GM19395 (cell line): ENCODE measurements at regions not wholly inside any gene's neighbourhood (a gene's known extent, or its start where the extent isn't known, plus 50 kb on each side); places are given as distances from the start of the nearest gene placed in this dataset.

Source experiments
- ATAC-seq: cut with Tn5 transposase; IDR thresholded peaks from one replicate; pipeline ENCODE4 v1.9.1; 2021; ENCODE audit warnings: mild to moderate bottlenecking, moderate library complexity; ENCODE audit not compliant: unreplicated experiment

DNA sequence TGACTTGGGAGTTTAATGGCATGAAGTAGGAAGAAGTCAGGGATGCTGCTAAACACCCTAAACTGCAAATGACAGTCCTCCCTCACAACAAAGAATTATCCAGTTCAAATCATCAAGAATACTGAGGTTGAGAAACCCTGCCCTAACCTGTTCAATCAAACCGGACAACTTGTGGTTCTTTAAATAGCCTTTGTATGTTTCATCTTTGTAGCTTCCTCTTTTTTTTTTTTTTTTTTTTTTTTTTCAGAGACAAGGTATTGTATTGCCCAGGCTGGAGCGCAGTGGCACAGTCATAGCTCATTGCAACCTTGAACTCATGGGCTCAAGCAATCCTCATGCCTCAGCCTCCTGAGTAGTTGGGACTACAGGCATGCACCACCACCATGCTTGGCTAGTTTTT, 52.5 kb upstream of the TTC29 start:
- no peak for ATAC-seq

- ATAC-seq: no peak
Observed at GRCh38 chr4:147003956-147004809, 58.5 kb upstream of the TTC29 start.

DNA sequence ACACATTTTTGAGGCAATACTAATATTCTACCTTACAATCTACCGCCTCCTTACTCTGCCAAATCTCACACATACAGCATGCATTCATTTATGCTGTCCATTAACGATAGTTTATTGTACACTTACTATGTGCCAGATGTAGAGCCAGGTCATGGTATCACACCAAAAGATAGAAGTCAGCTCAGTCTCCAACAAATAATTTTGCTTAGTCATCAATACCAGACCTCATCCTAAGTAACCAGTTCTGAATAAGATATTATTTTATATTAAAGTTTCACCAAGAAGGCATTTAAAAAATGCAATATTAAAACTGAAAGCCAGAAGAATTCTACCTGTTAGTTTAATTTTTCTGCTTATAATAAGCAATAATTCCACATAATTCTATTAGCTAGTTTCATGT, 60.6 kb upstream of the TTC29 start:
- no peak for ATAC-seq

GRCh38 chr4:147009875-147010274, 64.2 kb upstream of the TTC29 start:
- ATAC-seq: no peak

DNA sequence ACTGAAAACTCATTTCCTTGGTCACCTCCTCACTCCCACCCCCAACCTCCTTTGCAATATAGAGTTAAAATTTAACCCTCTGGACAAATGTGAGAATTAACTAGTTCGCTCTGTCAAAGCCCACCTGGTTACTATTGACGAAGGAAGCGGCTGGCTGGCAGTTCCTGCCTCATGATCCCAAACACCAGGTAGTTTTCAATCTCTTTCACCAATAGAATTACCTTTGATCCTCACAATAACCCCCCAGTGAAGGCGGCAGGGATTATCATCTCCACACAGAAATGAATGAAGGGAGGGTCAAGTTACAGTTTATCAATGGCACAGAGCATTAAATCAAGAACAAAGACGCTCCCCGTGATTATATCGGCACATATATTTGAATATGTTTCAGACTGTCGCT, 65.7 kb upstream of the TTC29 start:
- no peak for ATAC-seq

DNA sequence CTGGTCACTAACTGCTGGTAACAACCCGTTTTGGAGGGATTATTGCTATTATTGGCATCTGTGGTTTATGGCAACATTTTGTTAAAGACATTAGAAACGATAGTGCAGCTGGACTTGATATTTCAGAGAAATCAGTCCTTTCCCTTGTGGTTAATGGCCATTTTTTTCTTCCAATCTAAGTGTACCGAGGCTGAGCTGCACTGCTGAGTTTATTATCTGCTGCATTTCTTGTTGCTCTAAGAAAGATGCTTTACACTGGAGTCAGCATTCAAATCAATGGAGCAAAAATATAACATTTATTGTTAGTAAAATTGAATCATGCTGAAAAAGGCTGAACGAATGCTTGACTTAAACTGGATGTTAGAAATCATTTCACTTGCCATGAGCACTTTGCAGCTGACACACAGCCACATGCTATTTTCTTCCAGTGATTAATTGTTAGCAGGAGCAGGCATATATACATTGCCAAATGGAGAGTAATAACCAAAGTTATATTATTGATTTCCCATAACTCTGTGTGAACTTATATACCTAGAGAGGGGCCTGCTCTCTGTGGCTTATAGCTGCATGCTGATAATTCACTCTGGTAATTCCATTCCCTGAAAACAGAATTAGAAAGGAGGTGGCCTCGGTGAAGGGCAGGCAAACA, 66.5 kb upstream of the TTC29 start:
- ATAC-seq: no peak

DNA sequence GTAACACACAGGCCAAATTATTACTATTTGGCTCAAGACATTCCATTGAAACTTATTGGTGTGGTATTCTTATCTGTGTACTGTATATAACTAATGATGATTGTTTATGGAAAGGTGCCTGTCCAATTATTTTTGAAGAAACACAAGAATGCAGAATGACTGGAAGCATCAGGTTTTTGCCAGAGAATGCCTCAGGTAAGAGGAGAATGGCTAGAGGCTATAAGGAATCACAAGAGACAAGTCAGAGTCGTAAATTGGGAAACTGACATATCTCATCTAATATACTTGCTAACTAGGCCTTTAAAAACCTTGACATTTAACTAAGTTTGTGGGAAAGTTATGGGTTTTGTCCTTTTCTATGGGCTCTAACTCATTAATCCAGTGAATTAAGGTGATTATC, 69.3 kb upstream of the TTC29 start:
- no peak for ATAC-seq

GRCh38 chr4:147015491-147015890, 69.8 kb upstream of the TTC29 start:
- ATAC-seq: no peak

DNA sequence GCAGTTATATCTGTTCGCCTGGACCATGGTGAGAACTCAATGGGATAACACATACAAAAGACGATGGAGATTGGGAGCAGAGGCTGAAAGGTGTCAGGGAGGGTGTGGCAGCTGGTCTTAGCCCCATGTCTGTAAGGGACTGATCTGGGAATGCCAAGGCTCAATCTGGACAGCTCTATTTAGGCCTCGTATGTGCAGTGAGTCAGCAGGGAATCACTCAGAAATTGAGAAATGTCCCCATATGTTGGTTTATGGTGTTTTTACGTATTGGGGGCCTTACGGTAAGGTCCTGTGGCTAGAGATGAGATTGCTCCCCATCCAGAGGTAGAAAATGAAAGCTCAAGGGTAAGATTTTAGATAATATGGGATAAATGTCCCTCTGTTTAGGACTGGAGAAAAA, 71.4 kb upstream of the TTC29 start:
- no peak for ATAC-seq

DNA sequence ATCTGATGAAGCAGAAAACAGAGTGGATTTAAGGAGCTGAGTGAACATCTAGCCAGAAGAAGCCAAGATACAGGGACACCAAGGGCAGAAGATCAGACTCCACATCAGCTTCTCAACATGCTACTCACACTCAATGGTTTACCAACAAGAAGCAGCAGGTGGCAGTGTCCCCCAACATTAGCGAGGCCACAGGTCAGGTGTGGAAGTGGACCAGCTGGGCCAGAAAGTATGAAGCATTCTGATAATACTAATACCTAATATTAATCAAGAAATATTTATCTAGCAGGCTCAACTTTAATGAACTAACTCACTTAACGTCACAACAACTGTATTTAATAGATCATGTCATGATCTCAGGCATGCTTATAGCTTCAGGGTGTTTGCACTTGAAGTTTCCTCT, 73.4 kb upstream of the TTC29 start:
- ATAC-seq: peak; percentile 88

DNA sequence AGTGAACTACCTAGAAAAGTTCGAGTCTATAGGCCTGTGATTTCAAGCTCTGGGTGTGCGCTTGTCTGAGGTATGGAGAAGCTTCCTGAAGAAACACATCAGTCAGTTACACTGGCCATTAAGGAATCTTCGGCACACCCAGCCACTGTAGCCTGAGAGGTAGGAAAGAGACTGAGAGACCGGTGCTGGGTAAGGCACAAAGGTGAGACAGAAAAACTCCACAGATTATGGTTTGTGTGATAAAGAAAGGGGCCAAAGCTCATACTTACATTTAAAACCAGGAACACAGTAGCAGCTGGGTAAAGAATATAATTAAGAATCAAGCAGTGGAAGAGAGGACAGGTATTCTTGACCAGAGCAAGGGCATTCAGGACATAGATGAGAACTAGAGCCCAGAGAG, 74.8 kb upstream of the TTC29 start:
- no peak for ATAC-seq

GRCh38 chr4:147025042-147025441, 79.4 kb upstream of the TTC29 start:
- no peak for ATAC-seq

DNA sequence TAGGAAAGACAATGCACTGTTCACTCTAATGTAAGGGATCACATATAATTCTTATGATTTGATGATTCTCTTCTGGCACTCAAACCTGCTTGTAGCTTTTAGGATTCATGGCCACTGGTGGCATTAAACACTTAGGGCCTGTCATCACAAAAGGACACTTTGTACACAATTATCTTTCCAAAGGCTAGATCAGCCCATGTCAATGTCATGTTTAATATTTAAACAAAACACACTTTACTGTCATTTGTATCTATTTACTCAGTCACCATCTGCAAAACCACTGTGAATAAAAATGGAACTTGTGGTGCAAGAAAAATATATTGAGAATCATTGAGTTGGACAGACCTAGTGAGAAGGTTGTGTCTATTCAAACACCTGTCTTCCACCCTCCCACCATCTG, 83.6 kb upstream of the TTC29 start:
- ATAC-seq: no peak

DNA sequence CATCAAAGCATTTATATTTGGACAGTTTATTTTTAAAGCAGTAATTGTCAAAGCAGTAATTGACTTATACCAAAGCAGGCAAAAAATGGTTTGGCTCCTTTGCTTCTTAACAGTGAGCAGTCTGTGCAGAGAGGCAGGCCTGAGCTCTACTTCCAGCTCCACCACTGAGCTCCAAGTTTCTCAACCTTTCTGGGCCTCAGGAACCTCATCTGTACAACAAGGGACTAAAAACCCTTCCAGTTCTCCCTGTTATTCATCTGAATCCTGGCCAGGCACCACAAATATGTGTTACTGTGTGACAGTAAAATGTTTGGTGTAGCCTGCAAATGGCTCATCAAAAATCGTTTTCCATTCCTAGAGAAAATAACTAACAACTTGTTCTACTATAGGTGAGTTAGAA, 88.7 kb upstream of the TTC29 start:
- ATAC-seq: no peak

DNA sequence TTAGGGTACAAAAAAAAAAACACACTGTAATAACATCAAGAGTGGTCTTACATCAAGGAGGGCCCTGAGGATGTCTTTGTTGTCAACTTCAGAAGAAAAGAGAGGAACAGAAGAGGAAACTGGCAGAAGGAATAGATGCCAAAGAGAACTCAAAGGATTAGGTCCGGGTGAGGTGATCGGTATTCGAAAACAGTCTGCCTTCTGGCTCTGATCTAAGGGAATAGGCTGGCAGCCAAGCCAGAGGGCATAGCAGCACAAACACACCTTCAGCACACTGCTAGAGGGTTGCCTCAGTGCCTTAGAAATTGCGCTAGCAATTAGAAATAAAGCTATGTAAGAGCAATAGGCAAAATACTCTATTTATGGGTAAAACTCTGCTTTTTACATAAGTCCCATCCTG, 91.4 kb upstream of the TTC29 start:
- no peak for ATAC-seq

DNA sequence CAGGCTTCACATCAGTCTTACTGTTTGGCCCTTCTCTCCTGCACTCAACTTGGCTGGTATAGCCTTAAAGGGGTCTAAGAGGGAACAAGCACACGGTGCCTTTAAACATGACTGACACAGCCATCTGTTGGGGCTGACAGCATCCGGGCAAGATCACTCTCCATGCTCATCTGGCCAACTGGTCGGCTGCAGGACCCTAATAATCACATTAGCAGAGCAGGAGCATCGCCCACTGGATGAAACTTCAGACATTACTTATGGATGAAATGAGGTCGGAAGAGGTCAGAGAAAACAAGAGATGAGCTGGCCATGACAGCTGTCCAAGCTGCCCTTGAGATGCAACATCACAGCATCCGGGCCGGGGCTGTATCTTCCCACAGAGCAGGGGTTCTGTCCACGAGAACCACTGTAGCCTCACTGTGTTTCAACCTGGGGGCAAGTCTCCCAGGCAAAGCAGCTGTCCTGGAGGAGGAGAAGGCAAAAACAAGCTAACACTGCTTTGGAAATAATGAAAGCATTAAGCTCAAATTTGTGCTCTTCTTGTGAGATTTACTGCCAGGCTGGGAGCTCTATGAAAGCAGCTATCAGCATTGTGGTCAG, 94.4 kb upstream of the TTC29 start:
- ATAC-seq: no peak

DNA sequence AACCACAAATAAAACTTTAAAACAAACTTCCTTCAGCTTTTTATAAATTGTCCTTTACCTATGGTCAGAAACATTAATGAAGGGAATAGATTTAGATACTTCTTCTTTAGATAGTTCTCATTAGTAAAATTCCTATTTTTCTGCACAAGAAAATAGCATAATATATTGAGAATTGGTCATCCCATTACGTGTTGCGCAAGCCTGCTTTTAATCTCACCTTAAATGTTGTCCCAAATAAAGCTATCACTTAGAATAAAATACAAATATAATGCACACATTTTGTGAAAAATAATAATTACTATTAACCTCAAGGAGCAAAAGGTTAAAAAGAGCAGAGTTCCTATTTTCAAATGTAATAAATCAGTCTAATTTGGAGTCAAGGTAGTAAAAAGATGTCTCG, 95.2 kb upstream of the TTC29 start:
- no peak for ATAC-seq

- no peak for ATAC-seq
Observed at GRCh38 chr4:147041376-147041775, 95.7 kb upstream of the TTC29 start.

DNA sequence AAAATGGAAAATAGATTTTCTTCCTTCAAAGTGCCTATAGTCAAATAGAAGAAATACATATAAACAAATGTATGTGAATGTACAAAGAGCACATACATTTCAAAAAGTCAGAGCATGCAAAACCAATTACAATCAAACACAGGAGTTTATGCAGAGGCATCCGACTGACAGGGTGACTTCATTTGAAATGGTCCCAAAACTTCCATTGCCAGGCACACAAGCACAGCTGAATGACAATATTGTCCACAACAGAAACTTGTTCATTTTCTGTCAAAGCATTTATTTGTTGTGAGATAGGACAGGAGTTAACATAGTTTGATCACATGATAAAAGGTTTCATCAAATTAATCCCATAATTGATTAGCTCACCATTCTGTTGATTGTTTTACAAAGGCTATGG, 96.4 kb upstream of the TTC29 start:
- ATAC-seq: no peak

DNA sequence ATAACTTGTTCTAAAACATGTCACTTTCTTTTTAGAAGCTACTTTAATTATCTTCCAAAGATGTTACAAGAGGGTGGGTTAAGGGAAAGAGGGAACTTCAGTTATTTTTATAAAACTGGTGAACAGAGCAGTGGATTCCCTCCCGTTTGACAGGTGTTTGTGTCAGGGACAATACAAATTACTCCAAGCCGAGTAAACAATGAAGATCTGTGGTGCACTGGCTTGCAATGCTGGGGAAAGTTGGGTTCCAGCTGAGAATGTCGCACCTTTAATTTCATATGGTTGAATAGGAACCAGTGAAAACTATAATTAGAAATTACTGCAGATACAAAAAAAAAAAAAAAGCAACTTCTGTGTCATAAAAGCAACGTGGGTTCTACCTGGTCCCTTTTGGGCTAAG, 98.6 kb upstream of the TTC29 start:
- no peak for ATAC-seq

DNA sequence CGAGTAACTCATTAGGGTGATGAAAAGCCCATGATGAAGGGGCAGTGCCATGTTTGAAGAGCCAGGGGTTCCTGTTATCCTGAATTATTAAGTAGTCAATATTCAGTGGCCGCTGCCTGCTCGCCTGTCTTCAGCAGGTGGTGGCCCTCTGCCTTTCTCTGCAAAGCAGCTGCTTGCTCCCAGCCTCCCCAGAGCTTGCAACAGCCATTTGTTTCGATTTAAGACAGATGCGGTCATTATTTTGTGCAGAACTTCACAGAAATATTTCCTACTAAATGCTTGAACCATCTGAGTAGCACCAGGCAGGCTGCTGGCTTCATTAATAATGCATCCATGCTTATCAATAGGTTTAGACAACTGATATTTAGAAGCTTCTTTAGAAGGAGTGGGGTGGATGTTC, 104.3 kb upstream of the TTC29 start:
- ATAC-seq: no peak

DNA sequence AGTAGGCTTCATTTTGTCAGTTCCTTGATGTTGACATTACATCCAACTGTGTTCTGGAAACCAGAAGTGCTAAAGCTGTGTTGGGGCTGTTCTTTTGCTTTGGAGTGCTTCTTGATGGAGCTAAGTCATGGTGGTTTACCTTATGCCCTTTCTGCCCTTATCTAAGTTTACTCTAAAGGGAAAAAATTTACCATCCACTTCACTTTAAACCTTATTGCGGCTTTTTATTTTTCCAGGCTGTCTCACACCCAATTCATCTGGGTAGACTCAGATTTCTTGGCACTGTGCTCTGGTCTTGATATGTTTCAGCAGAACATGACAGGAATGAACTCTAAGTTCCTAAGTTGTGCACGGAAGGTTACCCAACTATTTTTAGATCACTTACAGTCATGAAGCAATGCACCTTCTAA, 104.7 kb upstream of the TTC29 start:
- no peak for ATAC-seq
